22Rv1 (cell line): ENCODE measurements at regions not wholly inside any gene's neighbourhood (a gene's known extent, or its start where the extent isn't known, plus 50 kb on each side); places are given as distances from the start of the nearest gene placed in this dataset.
A peak's percentile ranks its signal among the peaks of the same experiment; 100 is the strongest.

Experiments
- H3K27ac ChIP-seq: fragments of 450-650 bp; 2 replicates; pipeline ENCODE4 v1.5.1; 2017
- CTCF ChIP-seq: fragments of 450-650 bp; IDR thresholded peaks from 2 replicates; pipeline ENCODE4 v1.5.1; 2017; ENCODE audit warnings: mild to moderate bottlenecking
- ZFX ChIP-seq: fragments of 450-650 bp; IDR thresholded peaks from 2 replicates; pipeline ENCODE4 v1.6.1; 2017; ENCODE audit warnings: antibody characterized with exemption, borderline replicate concordance

- H3K27ac ChIP-seq, result no peak overlapping the region
- TF ChIP-seq CTCF, result no peak
- no peak for TF ChIP-seq ZFX
These were observed 506.7 kb upstream of the MARCKS start for GRCh38 chr6:113350461-113350860.

GRCh38 chr6:113351173-113351834, 505.8 kb upstream of the MARCKS start:
- peak overlapping the region; percentile 24; the same call in 1 of the 2 replicates for H3K27ac ChIP-seq
- TF ChIP-seq ZFX (no peak), CTCF (no peak)

GRCh38 chr6:113352029-113352801, 504.9 kb upstream of the MARCKS start:
- TF ChIP-seq ZFX, result no peak
- TF ChIP-seq CTCF, result no peak
- peak overlapping the region; percentile 24; the same call in 1 of the 2 replicates for H3K27ac ChIP-seq

- TF ChIP-seq CTCF (no peak), ZFX (no peak)
- no peak overlapping the region for H3K27ac ChIP-seq
These were observed 504.3 kb upstream of the MARCKS start for GRCh38 chr6:113352831-113353230.

GRCh38 chr6:113353392-113353791, 503.8 kb upstream of the MARCKS start:
- no peak overlapping the region for H3K27ac ChIP-seq
- no peak for TF ChIP-seq CTCF
- TF ChIP-seq ZFX, result no peak

- H3K27ac ChIP-seq, result no peak overlapping the region
- TF ChIP-seq CTCF (no peak), ZFX (no peak)
These were observed 502.8 kb upstream of the MARCKS start for GRCh38 chr6:113354204-113354895.

GRCh38 chr6:113356139-113356538, 501.0 kb upstream of the MARCKS start:
- H3K27ac ChIP-seq, result no peak overlapping the region
- TF ChIP-seq ZFX (no peak), CTCF (no peak)
